ENCODE measurements at regions not wholly inside any gene's neighbourhood (a gene's known extent, or its start where the extent isn't known, plus 50 kb on each side); places are given as distances from the start of the nearest gene placed in this dataset.
A peak's percentile ranks its signal among the peaks of the same experiment; 100 is the strongest.

- Mint-ChIP-seq H3K4me3 (no peak overlapping the region), H3K36me3 (no peaks in the 10 kb centered on the region), H3K9me3 (peaks cover 8% of the 10 kb centered on the region), H3K4me1 (peaks cover 17% of the 10 kb centered on the region), H3K27me3 (ENCODE audit: low read depth) (peaks cover 3% of the 10 kb centered on the region), H3K27ac (peak overlapping the region; percentile 62)
- no peak for DNase-seq (ENCODE audit: low spot score in 2 of 2, unreplicated experiment in 2 of 2)
- TF ChIP-seq, protein P1, sequence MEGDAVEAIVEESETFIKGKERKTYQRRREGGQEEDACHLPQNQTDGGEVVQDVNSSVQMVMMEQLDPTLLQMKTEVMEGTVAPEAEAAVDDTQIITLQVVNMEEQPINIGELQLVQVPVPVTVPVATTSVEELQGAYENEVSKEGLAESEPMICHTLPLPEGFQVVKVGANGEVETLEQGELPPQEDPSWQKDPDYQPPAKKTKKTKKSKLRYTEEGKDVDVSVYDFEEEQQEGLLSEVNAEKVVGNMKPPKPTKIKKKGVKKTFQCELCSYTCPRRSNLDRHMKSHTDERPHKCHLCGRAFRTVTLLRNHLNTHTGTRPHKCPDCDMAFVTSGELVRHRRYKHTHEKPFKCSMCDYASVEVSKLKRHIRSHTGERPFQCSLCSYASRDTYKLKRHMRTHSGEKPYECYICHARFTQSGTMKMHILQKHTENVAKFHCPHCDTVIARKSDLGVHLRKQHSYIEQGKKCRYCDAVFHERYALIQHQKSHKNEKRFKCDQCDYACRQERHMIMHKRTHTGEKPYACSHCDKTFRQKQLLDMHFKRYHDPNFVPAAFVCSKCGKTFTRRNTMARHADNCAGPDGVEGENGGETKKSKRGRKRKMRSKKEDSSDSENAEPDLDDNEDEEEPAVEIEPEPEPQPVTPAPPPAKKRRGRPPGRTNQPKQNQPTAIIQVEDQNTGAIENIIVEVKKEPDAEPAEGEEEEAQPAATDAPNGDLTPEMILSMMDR (IDR thresholded peaks at IDR 0.05; ENCODE audit: unreplicated experiment) = no peak
Observed at GRCh38 chr13:74761801-74762757, 627.9 kb upstream of the KLF12 start.

DNA sequence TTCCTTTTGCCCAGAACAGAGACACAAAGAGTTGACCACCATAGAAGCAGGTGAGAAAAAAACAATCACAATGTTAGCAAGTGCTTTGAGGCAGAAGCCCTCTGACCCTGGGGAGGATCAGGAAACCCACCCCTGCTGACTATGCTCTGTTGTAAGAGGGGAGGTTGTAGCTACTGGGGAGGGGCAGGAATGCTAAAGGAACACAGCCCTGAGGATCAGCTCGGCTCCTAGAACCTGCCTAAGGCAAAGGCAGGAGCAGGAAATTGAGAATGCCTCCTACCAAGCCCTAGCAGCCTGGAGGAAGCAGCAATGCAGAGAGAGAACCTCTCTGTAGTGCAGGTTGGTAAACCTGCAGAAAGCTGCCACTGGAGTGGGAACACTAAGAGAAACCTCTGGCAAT, 624.0 kb upstream of the KLF12 start:
- TF ChIP-seq, protein P1 (IDR thresholded peaks at IDR 0.05; ENCODE audit: unreplicated experiment) = no peak
- no peak for DNase-seq (ENCODE audit: low spot score in 2 of 2, unreplicated experiment in 2 of 2)
- Mint-ChIP-seq H3K27ac (no peak overlapping the region), H3K27me3 (ENCODE audit: low read depth) (peaks cover 3% of the 10 kb centered on the region), H3K4me3 (no peak overlapping the region), H3K9me3 (peaks cover 5% of the 10 kb centered on the region), H3K36me3 (no peaks in the 10 kb centered on the region), H3K4me1 (peaks cover 16% of the 10 kb centered on the region)

DNA sequence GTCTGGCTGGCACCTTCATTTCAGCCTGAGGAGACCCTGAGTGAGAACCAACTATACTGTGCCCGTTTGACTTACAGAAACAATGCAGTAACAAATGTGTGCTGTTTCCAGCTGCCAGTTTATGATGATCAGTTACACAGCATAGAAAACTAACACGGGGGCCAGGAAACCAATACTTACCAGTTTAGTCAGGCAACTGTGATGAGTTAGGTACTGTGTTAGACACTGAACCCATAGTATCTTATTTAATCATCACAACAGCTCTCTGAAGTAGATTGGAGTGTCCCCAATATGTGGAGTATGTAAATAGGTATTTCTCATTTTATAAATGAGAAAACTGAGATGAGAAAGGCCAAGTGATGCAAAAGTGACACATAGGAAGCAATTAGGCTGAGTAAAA, 620.9 kb upstream of the KLF12 start:
- peaks cover 3% of the 10 kb centered on the region for H3K27me3 Mint-ChIP-seq (ENCODE audit: low read depth)
- peaks cover 5% of the 10 kb centered on the region for H3K9me3 Mint-ChIP-seq
- TF ChIP-seq, protein P1 (IDR thresholded peaks at IDR 0.05; ENCODE audit: unreplicated experiment) = no peak
- H3K36me3 Mint-ChIP-seq = no peaks in the 10 kb centered on the region
- no peaks in the 10 kb centered on the region for H3K4me1 Mint-ChIP-seq
- DNase-seq (ENCODE audit: low spot score in 2 of 2, unreplicated experiment in 2 of 2) = no peak
- no peak overlapping the region for H3K4me3 Mint-ChIP-seq
- H3K27ac Mint-ChIP-seq = no peak overlapping the region

- Mint-ChIP-seq H3K36me3 (no peaks in the 10 kb centered on the region), H3K9me3 (peaks cover 2% of the 10 kb centered on the region), H3K27ac (no peak overlapping the region), H3K4me3 (no peak overlapping the region), H3K4me1 (no peaks in the 10 kb centered on the region), H3K27me3 (ENCODE audit: low read depth) (no peaks in the 10 kb centered on the region)
- TF ChIP-seq, protein P1 (IDR thresholded peaks at IDR 0.05; ENCODE audit: unreplicated experiment) = no peak
- no peak for DNase-seq (ENCODE audit: low spot score in 2 of 2, unreplicated experiment in 2 of 2)
Observed at GRCh38 chr13:74751739-74752138, 617.5 kb upstream of the KLF12 start.

GRCh38 chr13:74747186-74747955, 613.2 kb upstream of the KLF12 start:
- Mint-ChIP-seq H3K4me3 (no peak overlapping the region), H3K9me3 (no peaks in the 10 kb centered on the region), H3K27me3 (ENCODE audit: low read depth) (no peaks in the 10 kb centered on the region), H3K4me1 (peaks cover 4% of the 10 kb centered on the region), H3K36me3 (no peaks in the 10 kb centered on the region), H3K27ac (no peak overlapping the region)
- DNase-seq (ENCODE audit: low spot score in 2 of 2, unreplicated experiment in 2 of 2) = no peak
- TF ChIP-seq, protein P1 (IDR thresholded peaks at IDR 0.05; ENCODE audit: unreplicated experiment) = no peak
